GM10266 (cell line): ENCODE measurements at regions not wholly inside any gene's neighbourhood (a gene's known extent, or its start where the extent isn't known, plus 50 kb on each side); places are given as distances from the start of the nearest gene placed in this dataset.

ENCODE experiments used
- DNase-seq: peaks from one replicate; pipeline ENCODE4 v3.0.0; 2012; ENCODE audit errors: extremely low spot score
- TF ChIP-seq, protein P1 (sequence below): IDR thresholded peaks from 2 replicates; pipeline ENCODE4 v1.5.1; 2012; ENCODE audit warnings: mild to moderate bottlenecking, low read depth; ENCODE audit not compliant: control insufficient read depth, insufficient read depth; ENCODE audit errors: missing control alignments

DNA sequence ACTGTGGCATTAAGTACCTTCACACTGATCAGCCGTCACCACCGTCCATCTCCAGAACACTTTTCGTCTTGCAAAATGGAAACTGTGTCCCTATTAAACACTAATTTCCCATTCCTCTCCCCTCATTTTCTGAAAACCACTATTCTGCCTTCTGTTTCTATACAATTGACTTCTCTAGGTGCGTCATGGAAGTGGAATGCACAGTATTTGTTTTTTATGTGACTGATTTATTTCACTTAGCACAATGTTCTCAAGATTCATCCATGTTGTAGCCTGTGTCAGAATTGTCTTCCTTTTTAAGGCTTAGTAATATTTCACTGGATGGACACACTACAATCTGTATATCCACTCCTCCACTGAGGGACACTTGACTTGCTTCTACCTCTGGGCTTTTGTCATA, 53.8 kb upstream of the PDE10A start:
- DNase-seq: no peak
- TF ChIP-seq, protein P1, sequence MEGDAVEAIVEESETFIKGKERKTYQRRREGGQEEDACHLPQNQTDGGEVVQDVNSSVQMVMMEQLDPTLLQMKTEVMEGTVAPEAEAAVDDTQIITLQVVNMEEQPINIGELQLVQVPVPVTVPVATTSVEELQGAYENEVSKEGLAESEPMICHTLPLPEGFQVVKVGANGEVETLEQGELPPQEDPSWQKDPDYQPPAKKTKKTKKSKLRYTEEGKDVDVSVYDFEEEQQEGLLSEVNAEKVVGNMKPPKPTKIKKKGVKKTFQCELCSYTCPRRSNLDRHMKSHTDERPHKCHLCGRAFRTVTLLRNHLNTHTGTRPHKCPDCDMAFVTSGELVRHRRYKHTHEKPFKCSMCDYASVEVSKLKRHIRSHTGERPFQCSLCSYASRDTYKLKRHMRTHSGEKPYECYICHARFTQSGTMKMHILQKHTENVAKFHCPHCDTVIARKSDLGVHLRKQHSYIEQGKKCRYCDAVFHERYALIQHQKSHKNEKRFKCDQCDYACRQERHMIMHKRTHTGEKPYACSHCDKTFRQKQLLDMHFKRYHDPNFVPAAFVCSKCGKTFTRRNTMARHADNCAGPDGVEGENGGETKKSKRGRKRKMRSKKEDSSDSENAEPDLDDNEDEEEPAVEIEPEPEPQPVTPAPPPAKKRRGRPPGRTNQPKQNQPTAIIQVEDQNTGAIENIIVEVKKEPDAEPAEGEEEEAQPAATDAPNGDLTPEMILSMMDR: no peak

DNA sequence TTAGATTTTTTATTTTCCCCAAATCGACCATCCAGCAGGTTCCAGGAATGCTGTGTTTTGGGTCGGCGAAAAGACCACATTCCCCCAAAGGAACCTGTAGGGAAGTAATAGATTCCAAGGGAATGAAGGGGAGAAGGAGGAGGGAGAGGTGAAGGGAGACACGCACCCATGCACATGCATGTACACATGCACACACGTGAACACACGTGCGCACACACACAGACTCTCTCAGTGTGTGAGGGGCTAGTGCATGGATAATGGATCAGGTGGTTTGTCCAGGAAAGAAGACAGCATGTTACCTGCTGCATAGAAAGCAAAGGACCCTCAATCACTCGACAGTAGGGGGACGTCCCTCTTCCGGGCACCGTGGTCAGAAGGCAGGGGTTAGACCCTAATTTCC, 52.4 kb upstream of the PDE10A start:
- no peak for DNase-seq
- TF ChIP-seq, protein P1: no peak

DNA sequence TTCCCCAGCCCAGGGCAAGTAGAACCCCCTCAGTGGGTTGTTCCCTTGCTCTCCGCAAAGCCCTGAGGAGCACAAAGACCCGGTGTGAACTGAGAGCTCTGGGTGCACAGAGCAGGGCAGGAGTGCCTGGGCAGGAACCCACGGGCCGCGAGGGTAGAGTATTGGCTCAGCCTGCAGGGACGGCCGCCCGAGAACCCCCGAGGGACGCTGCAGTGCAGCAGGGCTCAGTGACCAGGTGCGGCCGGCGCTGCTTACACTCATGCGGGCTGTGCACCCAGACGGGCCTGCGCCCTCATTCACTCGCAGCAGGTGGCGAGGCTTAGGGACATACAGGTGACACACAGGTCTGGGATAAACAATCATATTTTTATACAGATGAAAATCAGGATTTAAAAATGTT, 51.9 kb upstream of the PDE10A start:
- TF ChIP-seq, protein P1: no peak
- DNase-seq: no peak

DNA sequence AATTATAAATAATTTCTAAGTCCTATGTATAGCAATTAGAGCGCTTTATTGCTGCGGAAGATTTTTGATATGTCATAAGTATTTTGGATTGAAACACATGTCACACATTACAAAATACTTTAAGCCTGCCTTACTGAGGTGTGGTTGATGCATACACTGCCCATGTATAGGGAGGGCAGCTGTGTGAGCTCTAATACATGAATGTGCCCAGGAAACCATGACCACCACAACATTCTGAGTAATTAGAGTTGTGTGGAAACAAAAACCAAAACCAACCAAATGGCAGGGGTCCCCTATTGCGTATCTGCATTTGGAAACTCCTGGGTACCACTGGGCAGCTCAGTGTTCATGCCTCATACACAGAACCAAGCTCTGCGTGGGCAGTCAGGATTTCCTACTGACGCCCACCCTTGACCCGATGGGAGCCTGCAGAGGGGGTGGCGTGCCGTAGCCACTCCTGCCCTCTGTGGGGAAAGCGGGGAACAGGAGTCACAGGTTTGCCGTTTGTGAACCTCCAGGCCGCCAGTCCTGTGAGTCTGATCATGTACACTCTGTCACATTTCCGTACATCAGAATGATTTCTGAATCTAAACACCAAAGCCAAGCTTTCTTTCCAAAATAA, 50.9 kb upstream of the PDE10A start:
- DNase-seq: no peak

More for the DNA sequence above, 50.9 kb upstream of the PDE10A start:
- TF ChIP-seq, protein P1: no peak
